K562 (cell line): ENCODE measurements at regions not wholly inside any gene's neighbourhood (a gene's known extent, or its start where the extent isn't known, plus 50 kb on each side); places are given as distances from the start of the nearest gene placed in this dataset.

ENCODE experiments used
- ELF4 ChIP-seq: fragments of 450-650 bp; formaldehyde crosslinking; IDR thresholded peaks from 2 replicates; pipeline ENCODE4 v1.4.0; 2022; ENCODE audit warnings: missing genetic modification characterization
- EZH2 ChIP-seq: IDR thresholded peaks from 2 replicates; pipeline ENCODE4 v1.6.1; 2012; ENCODE audit warnings: low read depth, mild to moderate bottlenecking, inconsistent platforms, low read length, borderline replicate concordance
- MBD2 ChIP-seq: sonication (generic); IDR thresholded peaks from 2 replicates; pipeline ENCODE4 v1.6.1; 2016; ENCODE audit warnings: low read depth, borderline replicate concordance
- PREB ChIP-seq: sonication (generic); formaldehyde crosslinking; IDR thresholded peaks from 2 replicates; pipeline ENCODE4 v1.8.1; 2023; ENCODE audit warnings: mild to moderate bottlenecking, missing genetic modification reagents
- TEAD4 ChIP-seq, 2 experiments: sonication (generic) in 1 of 2; formaldehyde crosslinking in 1 of 2; IDR thresholded peaks; 2 replicates each; pipeline versions ENCODE4 v1.6.1 to v1.8.0; 2012 to 2022; ENCODE audit warnings: borderline replicate concordance in 1 of 2, inconsistent platforms in 1 of 2, low read length in 1 of 2, mild to moderate bottlenecking in 1 of 2, missing genetic modification reagents in 1 of 2
- ZNF239 ChIP-seq: fragments of 250-450 bp; sonication (Bioruptor Pico); IDR thresholded peaks from 2 replicates; pipeline ENCODE4 v1.4.0; 2020; ENCODE audit warnings: mild to moderate bottlenecking
- ZSCAN29 ChIP-seq: fragments of 450-650 bp; IDR thresholded peaks from 2 replicates; pipeline ENCODE4 v1.6.1; 2017
- TF ChIP-seq, protein P1 (sequence below): sonication (generic); formaldehyde crosslinking; IDR thresholded peaks from 2 replicates; pipeline ENCODE4 v1.4.0; 2020; ENCODE audit warnings: mild to moderate bottlenecking, missing genetic modification reagents

GRCh38 chr13:99150575-99151361 lies 49.9 kb upstream of the UBAC2 start:
- TF ChIP-seq PREB (no peak), ZSCAN29 (no peak), EZH2 (no peak), ZNF239 (CRISPR knock-in tag) (no peak), MBD2 (no peak), TEAD4 (IDR thresholded peaks at IDR 0.05; ENCODE audit: low read length) (no peak), TEAD4 (CRISPR knock-in tag; IDR thresholded peaks at IDR 0.05; ENCODE audit: borderline replicate concordance) (no peak), ELF4 (CRISPR knock-in tag) (no peak)
- TF ChIP-seq, protein P1, sequence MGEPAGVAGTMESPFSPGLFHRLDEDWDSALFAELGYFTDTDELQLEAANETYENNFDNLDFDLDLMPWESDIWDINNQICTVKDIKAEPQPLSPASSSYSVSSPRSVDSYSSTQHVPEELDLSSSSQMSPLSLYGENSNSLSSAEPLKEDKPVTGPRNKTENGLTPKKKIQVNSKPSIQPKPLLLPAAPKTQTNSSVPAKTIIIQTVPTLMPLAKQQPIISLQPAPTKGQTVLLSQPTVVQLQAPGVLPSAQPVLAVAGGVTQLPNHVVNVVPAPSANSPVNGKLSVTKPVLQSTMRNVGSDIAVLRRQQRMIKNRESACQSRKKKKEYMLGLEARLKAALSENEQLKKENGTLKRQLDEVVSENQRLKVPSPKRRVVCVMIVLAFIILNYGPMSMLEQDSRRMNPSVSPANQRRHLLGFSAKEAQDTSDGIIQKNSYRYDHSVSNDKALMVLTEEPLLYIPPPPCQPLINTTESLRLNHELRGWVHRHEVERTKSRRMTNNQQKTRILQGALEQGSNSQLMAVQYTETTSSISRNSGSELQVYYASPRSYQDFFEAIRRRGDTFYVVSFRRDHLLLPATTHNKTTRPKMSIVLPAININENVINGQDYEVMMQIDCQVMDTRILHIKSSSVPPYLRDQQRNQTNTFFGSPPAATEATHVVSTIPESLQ (CRISPR knock-in tag): no peak
